GM19240 (cell line): ENCODE measurements at regions not wholly inside any gene's neighbourhood (a gene's known extent, or its start where the extent isn't known, plus 50 kb on each side); places are given as distances from the start of the nearest gene placed in this dataset.
"Not testable (repeated sequence)": the region's sequence is repeated elsewhere in the genome, so short reads cannot be mapped to it uniquely, and the experiment has no call there.

Experiments used
- DNase-seq: peaks from one replicate; pipeline ENCODE4 v3.0.0; 2011; ENCODE audit warnings: low spot score; ENCODE audit not compliant: insufficient read length

- no peak for DNase-seq
Observed at GRCh38 chr16:85220964-85221731, 108.9 kb upstream of the CIBAR2 start.

GRCh38 chr16:85221771-85222154 is 109.5 kb upstream of the CIBAR2 start:
- no peak for DNase-seq

- DNase-seq = no peak
Observed at GRCh38 chr16:85222155-85222863, 110.0 kb upstream of the CIBAR2 start.

GRCh38 chr16:85225257-85225656 is 113.0 kb upstream of the CIBAR2 start:
- DNase-seq = no peak

- DNase-seq = no peak
Observed at GRCh38 chr16:85225721-85226120, 113.4 kb upstream of the CIBAR2 start.

- peak; percentile 87 for DNase-seq
Observed at GRCh38 chr16:85227084-85227945, 115.0 kb upstream of the CIBAR2 start.

GRCh38 chr16:85227946-85228862 is 115.9 kb upstream of the CIBAR2 start:
- DNase-seq = no peak

GRCh38 chr16:85228970-85229430 is 116.7 kb upstream of the CIBAR2 start:
- no peak for DNase-seq

- DNase-seq = no peak
Observed at GRCh38 chr16:85229869-85230462, 117.7 kb upstream of the CIBAR2 start.

GRCh38 chr16:85230764-85231383 is 118.6 kb upstream of the CIBAR2 start:
- not testable (repeated sequence) for DNase-seq

- no peak for DNase-seq
Observed at GRCh38 chr16:85231959-85232358, 119.7 kb upstream of the CIBAR2 start.

- DNase-seq = no peak
Observed at GRCh38 chr16:85232369-85233142, 120.3 kb upstream of the CIBAR2 start.

GRCh38 chr16:85233516-85233915 is 121.2 kb upstream of the CIBAR2 start:
- no peak for DNase-seq

GRCh38 chr16:85234310-85235204 is 122.3 kb upstream of the CIBAR2 start:
- DNase-seq = no peak

- DNase-seq = no peak
Observed at GRCh38 chr16:85235991-85236817, 123.9 kb upstream of the CIBAR2 start.

GRCh38 chr16:85236818-85237150 is 124.5 kb upstream of the CIBAR2 start:
- DNase-seq = no peak

- DNase-seq = no peak
Observed at GRCh38 chr16:85237817-85238216, 125.5 kb upstream of the CIBAR2 start.
